GM23338 (cell line): ENCODE measurements at regions not wholly inside any gene's neighbourhood (a gene's known extent, or its start where the extent isn't known, plus 50 kb on each side); places are given as distances from the start of the nearest gene placed in this dataset.

Source experiments
- ATAC-seq: fragments of 200-7000 bp; cut with Tn5 transposase; 3 replicates; pipeline ENCODE4 v1.9.1; 2020
- DNase-seq: peaks from one replicate; pipeline ENCODE4 v3.0.0-alpha.2; 2015; ENCODE audit warnings: low spot score
- H2AFZ ChIP-seq: fragments of 200-600 bp; sonication (generic); 2 replicates; pipeline ENCODE4 v1.8.0; 2016; ENCODE audit warnings: antibody characterized with exemption, mild to moderate bottlenecking, moderate library complexity
- H3F3A ChIP-seq: fragments of 200-600 bp; sonication (generic); replicated peaks from 2 replicates; pipeline ENCODE4 v1.8.0; 2017; ENCODE audit warnings: antibody characterized with exemption, mixed run types, low read depth
- H3K27ac ChIP-seq: fragments of 200-600 bp; sonication (generic); 2 replicates; pipeline ENCODE4 v1.6.1; 2016; ENCODE audit warnings: low read depth
- H3K27me3 ChIP-seq: fragments of 200-600 bp; sonication (generic); 2 replicates; pipeline ENCODE4 v1.8.0; 2016; ENCODE audit warnings: mild to moderate bottlenecking, mixed run types, moderate library complexity; ENCODE audit not compliant: insufficient read depth
- H3K36me3 ChIP-seq: fragments of 200-600 bp; sonication (generic); 2 replicates; pipeline ENCODE4 v1.8.0; 2016; ENCODE audit warnings: mild to moderate bottlenecking; ENCODE audit not compliant: insufficient read depth
- H3K4me1 ChIP-seq: fragments of 200-600 bp; sonication (generic); 2 replicates; pipeline ENCODE4 v1.8.0; 2016; ENCODE audit warnings: mild to moderate bottlenecking, moderate library complexity; ENCODE audit not compliant: insufficient read depth
- H3K4me2 ChIP-seq: fragments of 200-600 bp; sonication (generic); 2 replicates; pipeline ENCODE4 v1.7.1; 2017; ENCODE audit warnings: mixed run types
- H3K4me3 ChIP-seq: fragments of 200-600 bp; sonication (generic); 2 replicates; pipeline ENCODE4 v1.6.1; 2016; ENCODE audit warnings: mixed run types
- H3K79me2 ChIP-seq: fragments of 200-600 bp; sonication (generic); replicated peaks from 2 replicates; pipeline ENCODE4 v1.8.0; 2017; ENCODE audit warnings: mild to moderate bottlenecking; ENCODE audit not compliant: insufficient read depth
- H3K9me2 ChIP-seq: fragments of 200-600 bp; sonication (generic); 2 replicates; pipeline ENCODE4 v1.8.0; 2017; ENCODE audit not compliant: insufficient read depth
- H4K20me1 ChIP-seq: fragments of 200-600 bp; sonication (generic); replicated peaks from 2 replicates; pipeline ENCODE4 v1.8.0; 2017; ENCODE audit warnings: mild to moderate bottlenecking; ENCODE audit not compliant: insufficient read depth
- H3K27ac Mint-ChIP-seq: 2 replicates; pipeline ENCODE4 v1.8.0; 2020; ENCODE audit warnings: inconsistent platforms, mild to moderate bottlenecking, moderate library complexity, mixed read lengths
- H3K27me3 Mint-ChIP-seq: 3 replicates; pipeline ENCODE4 v1.8.0; 2022; ENCODE audit warnings: low read depth, mild to moderate bottlenecking, moderate library complexity, mixed read lengths, inconsistent platforms; ENCODE audit not compliant: insufficient read depth, poor library complexity
- H3K36me3 Mint-ChIP-seq: 3 replicates; pipeline ENCODE4 v1.8.0; 2021; ENCODE audit warnings: low read depth, mild to moderate bottlenecking, inconsistent platforms, moderate library complexity, mixed read lengths
- H3K4me1 Mint-ChIP-seq: 3 replicates; pipeline ENCODE4 v1.8.0; 2020; ENCODE audit warnings: mild to moderate bottlenecking, inconsistent platforms, mixed read lengths
- H3K4me3 Mint-ChIP-seq: 3 replicates; pipeline ENCODE4 v1.8.0; 2021; ENCODE audit warnings: moderate library complexity, mild to moderate bottlenecking, inconsistent platforms, mixed read lengths
- H3K9me3 Mint-ChIP-seq: 3 replicates; pipeline ENCODE4 v1.8.0; 2020; ENCODE audit warnings: moderate library complexity, mild to moderate bottlenecking, inconsistent platforms, mixed read lengths
- CTCF ChIP-seq, 2 experiments: fragments of 200-600 bp in 1 of 2; sonication (generic) in 1 of 2; conservative IDR thresholded peaks; 2 replicates each; pipeline versions ENCODE4 v1.5.1 to v1.6.1; 2016 to 2017; ENCODE audit warnings: antibody characterized with exemption in 2 of 2, low read depth in 2 of 2, mild to moderate bottlenecking in 2 of 2, moderate library complexity in 1 of 2
- EZH2 ChIP-seq: fragments of 200-600 bp; sonication (generic); IDR thresholded peaks from one replicate; pipeline ENCODE4 v1.8.0; 2017; ENCODE audit warnings: antibody characterized with exemption, mild to moderate bottlenecking, low read depth; ENCODE audit not compliant: unreplicated experiment
- EZH2phosphoT487 ChIP-seq: fragments of 200-600 bp; sonication (generic); IDR thresholded peaks from one replicate; pipeline ENCODE4 v1.8.1; 2018; ENCODE audit warnings: antibody characterized with exemption; ENCODE audit not compliant: unreplicated experiment
- JUNB ChIP-seq: IDR thresholded peaks from one replicate; pipeline ENCODE4 v1.6.1; 2016; ENCODE audit warnings: antibody characterized with exemption; ENCODE audit not compliant: unreplicated experiment
- NANOG ChIP-seq: IDR thresholded peaks from 2 replicates; pipeline ENCODE4 v1.6.1; 2016; ENCODE audit warnings: antibody characterized with exemption, borderline replicate concordance
- POLR2AphosphoS5 ChIP-seq: IDR thresholded peaks from 2 replicates; pipeline ENCODE4 v1.6.1; 2016; ENCODE audit warnings: antibody characterized with exemption, low read depth
- STAT1 ChIP-seq: IDR thresholded peaks from one replicate; pipeline ENCODE4 v1.6.1; 2016; ENCODE audit warnings: antibody characterized with exemption; ENCODE audit not compliant: unreplicated experiment
- ZNF331 ChIP-seq: fragments of 250-450 bp; sonication (Bioruptor Pico); IDR thresholded peaks from 2 replicates; pipeline ENCODE4 v1.5.0; 2020; ENCODE audit warnings: low read depth, mild to moderate bottlenecking, moderate library complexity

GRCh38 chr7:23955145-23955544 is 245.1 kb downstream of the STK31 start:
- Mint-ChIP-seq H3K4me1 (peaks cover 7% of the 10 kb centered on the region; the same call in 2 of the 3 replicates), H3K36me3 (no peaks in the 10 kb centered on the region), H3K27me3 (no peaks in the 10 kb centered on the region), H3K4me3 (no peak overlapping the region), H3K27ac (no peak overlapping the region), H3K9me3 (peaks cover 6% of the 10 kb centered on the region)
- Histone ChIP-seq H3K79me2 (no peaks in the 10 kb centered on the region), H3K4me3 (no peak overlapping the region), H2AFZ (no peak overlapping the region), H3K27me3 (no peaks in the 10 kb centered on the region), H3F3A (no peaks in the 10 kb centered on the region), H4K20me1 (no peaks in the 10 kb centered on the region), H3K9me2 (no peaks in the 10 kb centered on the region), H3K4me2 (no peak overlapping the region), H3K4me1 (no peaks in the 10 kb centered on the region), H3K27ac (no peak overlapping the region), H3K36me3 (no peaks in the 10 kb centered on the region)
- DNase-seq: no peak
- TF ChIP-seq NANOG: no peak
- no peak for TF ChIP-seq POLR2AphosphoS5
- no peak for TF ChIP-seq EZH2phosphoT487
- no peak for TF ChIP-seq JUNB
- no peak for ATAC-seq

- TF ChIP-seq ZNF331: no peak
- peak in 1 of 2 experiments; percentile 35; a peak in 1 of 4 replicates for TF ChIP-seq CTCF (conservative IDR thresholded peaks at IDR 0.05; ENCODE audit: low read depth in 2 of 2)
- no peak for TF ChIP-seq EZH2
- TF ChIP-seq STAT1: no peak
- no peaks in the 10 kb centered on the region for H3K9me2 ChIP-seq
- no peak for ATAC-seq
- Mint-ChIP-seq H3K27me3 (no peaks in the 10 kb centered on the region), H3K9me3 (peaks cover 2% of the 10 kb centered on the region; the same call in 2 of the 3 replicates), H3K36me3 (no peaks in the 10 kb centered on the region), H3K27ac (no peak overlapping the region), H3K4me1 (peaks cover 7% of the 10 kb centered on the region; the same call in 2 of the 3 replicates), H3K4me3 (no peak overlapping the region)
- no peak overlapping the region for H3K27ac ChIP-seq
- H3K36me3 ChIP-seq: no peaks in the 10 kb centered on the region
- no peak overlapping the region for H3K4me2 ChIP-seq
- peak; percentile 15 for DNase-seq
- no peak overlapping the region for H3K4me3 ChIP-seq
- no peaks in the 10 kb centered on the region for H3F3A ChIP-seq
- no peaks in the 10 kb centered on the region for H3K79me2 ChIP-seq
- no peaks in the 10 kb centered on the region for H3K4me1 ChIP-seq
- H4K20me1 ChIP-seq: no peaks in the 10 kb centered on the region
- H2AFZ ChIP-seq: no peak overlapping the region
- H3K27me3 ChIP-seq: no peaks in the 10 kb centered on the region
Measured at GRCh38 chr7:23955600-23956149, 245.7 kb downstream of the STK31 start.
